Cerebellar cortex (tissue), 1 donor: ENCODE measurements at regions not wholly inside any gene's neighbourhood (a gene's known extent, or its start where the extent isn't known, plus 50 kb on each side); places are given as distances from the start of the nearest gene placed in this dataset.
"Not testable (repeated sequence)": the region's sequence is repeated elsewhere in the genome, so short reads cannot be mapped to it uniquely, and the experiment has no call there.

Experiments
- DNase-seq: peaks from one replicate; pipeline ENCODE4 v3.0.0-alpha.2; 2015; ENCODE audit warnings: low spot score

GRCh38 chr6:168369786-168370185 is 50.2 kb upstream of the DACT2 start:
- no peak for DNase-seq

GRCh38 chr6:168370310-168370991 is 50.9 kb upstream of the DACT2 start:
- peak; percentile 18 for DNase-seq

DNA sequence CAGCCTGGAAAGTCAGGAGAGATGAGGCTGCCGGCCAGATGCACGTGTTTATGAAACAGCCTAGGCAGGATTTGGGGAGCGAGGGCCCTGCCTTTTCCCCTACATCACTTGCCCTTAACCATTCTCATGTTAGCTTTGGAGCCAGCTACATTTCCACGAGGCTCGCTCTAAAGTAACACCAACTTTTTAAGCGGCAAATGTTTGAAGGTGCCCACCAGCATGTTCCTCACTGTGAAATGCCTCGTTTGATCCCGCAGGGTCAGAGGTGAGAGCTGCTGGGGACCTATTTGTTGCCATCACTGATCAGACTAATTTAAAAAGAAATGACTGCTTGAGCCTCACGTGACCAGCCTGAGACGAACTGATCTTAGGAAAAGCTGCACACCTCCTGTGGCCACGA is 51.6 kb upstream of the DACT2 start:
- DNase-seq = no peak

DNA sequence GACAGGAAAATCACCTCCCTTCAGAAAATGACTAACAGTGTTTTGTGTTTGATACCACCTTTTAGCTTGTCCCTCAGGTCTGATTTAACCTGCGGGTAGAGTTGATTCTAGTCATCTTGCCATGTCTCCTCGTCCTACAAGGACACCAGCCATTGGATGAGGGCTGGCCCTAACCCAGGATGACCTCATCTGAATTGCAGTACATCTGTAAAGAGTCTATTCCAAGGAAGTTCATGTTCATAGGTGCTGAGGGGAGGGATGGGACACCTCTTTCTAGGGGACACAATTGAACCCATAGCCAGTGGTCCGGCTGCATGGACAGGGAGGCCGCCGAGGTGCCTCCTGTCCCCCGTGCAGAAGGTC is 52.0 kb upstream of the DACT2 start:
- DNase-seq = no peak

GRCh38 chr6:168371981-168372711 is 52.6 kb upstream of the DACT2 start:
- no peak for DNase-seq

DNA sequence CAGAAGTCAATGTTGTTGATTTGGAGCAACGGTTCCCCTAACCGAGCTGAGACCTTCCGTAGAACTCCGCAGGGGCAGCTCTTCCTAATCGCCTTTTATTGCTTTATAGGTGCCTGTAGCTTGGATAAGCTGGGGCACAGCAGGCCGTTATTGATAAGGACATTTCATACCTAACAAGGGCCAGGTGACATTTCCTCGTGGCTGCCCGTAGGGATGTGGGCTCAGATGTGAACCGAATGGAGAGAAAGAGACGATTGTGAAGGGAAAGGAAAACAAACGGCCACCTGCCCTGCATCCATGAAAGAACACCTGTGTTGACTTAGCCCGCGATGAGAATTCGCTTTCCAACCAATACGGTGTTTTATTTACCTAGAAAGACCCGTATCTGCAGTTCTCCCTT is 53.3 kb upstream of the DACT2 start:
- DNase-seq = no peak

- DNase-seq = no peak
These were observed 53.8 kb upstream of the DACT2 start for GRCh38 chr6:168373389-168373788.

GRCh38 chr6:168374051-168374502 is 54.5 kb upstream of the DACT2 start:
- no peak for DNase-seq

DNA sequence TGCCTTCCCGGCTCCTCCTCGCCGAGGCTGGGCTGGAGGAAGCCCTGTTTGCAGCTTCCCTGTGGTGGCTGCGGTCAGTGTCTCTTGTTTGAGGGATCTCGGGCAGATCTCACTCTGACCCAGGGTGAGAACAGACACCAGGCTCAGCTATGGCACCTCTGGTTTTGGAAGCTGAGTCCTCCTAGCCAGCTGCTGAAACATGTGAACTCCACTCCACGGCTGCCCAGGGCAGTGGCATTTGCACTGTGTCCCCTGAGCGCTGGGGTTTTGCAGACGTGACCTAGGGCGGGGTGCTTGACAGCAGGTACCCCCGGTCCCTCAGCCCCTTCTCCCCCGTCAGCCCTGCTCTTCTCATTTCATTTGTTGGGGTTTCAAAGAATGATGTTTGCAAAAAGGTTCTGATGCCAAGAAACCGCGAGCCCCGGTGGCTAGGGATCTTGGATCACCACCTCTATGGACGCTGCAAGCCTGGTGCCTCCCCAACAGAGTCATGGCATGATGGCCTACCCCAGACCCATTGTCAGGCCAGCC is 55.0 kb upstream of the DACT2 start:
- DNase-seq = no peak

DNA sequence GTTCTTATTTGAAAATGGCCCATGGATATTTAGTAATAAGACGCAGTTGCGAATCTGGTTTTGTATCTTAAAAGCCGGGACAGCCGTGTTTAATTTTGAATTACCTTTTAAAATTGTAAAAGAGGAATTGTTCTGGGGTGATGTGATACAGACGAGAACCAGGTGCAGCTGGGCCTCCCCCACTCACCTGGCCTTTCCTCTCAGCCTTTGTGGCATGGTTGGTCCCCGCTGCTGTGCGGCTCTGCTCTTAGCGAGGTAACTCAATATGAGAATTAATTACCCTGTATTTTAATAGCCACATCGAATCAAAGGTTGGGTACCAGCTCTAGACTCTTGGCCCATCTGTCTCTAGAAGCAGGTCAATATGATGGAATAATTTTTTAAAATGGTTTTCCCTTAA is 56.5 kb upstream of the DACT2 start:
- DNase-seq = no peak

- no peak for DNase-seq
These were observed 57.4 kb upstream of the DACT2 start for GRCh38 chr6:168376811-168377483.

- DNase-seq = no peak
These were observed 57.9 kb upstream of the DACT2 start for GRCh38 chr6:168377484-168377855.

DNA sequence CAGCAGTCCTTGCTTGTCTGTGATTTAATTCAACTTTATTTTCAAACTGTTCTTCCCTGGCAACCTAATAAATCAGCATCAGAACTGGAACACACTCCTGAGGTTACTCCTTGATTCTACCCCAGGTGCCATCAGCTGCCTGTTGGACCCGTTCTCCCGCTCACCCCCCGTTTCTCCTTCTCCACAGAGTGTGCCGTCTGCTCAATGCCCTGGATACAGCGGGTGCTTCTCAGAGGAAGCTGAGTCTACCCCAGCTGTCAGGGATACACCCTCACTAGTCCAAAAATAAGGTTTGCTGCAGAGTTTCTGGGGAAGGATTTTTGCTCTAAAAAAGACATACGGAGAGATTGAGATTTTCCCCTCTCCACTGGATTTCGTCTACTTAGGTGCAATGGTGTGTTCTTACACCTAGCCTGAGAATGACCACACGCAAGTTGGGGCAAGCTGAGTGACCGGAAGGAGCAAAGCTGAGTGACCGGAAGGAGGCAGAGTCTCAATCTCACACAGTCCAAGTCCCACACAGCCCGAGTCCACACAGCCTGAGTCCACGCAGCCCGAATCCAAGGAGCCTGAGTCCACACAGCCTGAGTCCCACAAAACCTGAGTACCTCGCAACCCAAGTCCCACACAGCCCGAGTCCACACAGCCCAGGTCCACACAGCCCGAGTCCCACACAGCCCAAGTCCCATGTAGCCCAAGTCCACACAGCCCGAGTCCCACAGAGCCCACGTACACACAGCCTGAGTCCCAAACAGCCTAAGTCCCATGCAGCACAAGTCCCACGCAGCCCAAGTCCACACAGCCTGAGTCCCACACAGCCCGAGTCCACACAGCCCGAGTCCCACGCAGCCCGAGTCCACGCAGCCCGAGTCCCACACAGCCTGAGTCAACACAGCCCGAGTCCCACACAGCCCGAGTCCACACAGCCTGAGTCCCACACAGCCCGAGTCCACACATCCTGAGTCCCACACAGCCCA is 58.6 kb upstream of the DACT2 start:
- no peak for DNase-seq

DNA sequence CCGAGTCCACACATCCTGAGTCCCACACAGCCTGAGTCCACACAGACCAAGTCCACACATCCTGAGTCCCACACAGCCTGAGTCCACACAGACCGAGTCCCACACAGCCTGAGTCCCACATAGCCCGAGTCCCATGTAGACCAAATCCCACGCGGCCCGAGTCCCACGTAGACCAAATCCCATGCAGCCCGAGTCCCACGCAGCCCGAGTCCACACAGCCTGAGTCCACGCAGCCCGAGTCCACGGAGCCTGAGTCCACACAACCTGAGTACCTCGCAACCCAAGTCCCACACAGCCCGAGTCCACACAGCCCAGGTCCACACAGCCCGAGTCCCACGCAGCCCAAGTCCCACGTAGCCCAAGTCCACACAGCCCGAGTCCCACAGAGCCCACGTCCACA is 60.0 kb upstream of the DACT2 start:
- not testable (repeated sequence) for DNase-seq

DNA sequence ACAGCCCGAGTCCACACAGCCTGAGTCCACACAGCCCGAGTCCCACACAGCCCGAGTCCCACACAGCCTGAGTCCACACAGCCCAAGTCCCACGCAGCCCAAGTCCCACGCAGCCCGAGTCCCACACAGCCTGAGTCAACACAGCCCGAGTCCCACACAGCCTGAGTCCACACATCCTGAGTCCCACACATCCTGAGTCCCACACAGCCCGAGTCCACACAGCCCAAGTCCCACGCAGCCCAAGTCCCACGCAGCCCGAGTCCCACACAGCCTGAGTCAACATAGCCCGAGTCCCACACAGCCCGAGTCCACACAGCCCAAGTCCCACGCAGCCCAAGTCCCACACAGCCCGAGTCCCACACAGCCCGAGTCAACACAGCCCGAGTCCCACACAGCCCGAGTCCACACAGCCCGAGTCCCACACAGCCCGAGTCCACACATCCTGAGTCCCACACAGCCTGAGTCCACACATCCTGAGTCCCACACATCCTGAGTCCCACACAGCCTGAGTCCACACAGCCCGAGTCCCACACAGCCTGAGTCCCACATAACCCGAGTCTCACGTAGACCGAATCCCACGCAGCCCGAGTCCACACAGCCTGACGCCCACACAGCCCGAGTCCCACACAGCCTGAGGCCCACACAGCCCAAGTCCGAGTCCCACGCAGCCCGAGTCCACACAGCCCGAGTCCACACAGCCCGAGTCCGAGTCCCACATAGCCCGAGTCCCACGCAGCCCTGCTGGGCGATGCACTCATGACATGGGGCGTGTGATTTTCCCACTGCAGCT is 60.6 kb upstream of the SMOC2 start:
- DNase-seq = not testable (repeated sequence)

DNA sequence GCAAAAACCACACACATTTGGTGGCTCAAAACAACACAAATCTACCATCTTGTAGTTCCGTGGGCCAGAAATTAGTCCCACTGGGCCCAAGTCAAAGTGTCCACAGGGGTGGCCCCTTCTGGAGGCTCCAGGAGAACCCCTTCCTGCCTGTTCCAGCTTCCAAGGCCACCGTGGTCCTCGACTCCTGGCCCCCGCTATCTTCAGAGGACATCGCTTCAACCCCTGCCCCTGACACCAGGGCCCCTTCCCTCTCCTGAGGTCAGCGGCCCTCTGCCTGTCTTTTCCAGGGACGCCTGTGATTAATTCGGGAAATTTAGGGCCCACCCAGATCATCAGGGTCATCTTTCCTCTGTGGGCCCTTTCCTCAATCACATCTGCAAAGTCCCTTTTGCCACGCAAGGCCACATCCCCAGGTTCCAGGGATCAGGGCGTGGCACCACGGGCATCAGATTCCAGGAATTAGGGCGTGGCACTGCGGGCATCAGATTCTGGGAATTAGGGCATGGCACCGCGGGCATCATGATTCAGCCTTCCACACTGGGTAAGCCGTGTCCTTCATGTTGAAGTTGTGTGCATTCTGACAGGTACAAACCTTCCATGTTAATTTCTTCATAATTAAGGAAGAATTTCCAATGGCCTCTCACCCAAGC is 59.9 kb upstream of the SMOC2 start:
- DNase-seq = no peak

- no peak for DNase-seq
These were observed 59.1 kb upstream of the SMOC2 start for GRCh38 chr6:168381726-168382458.

- DNase-seq = no peak
These were observed 57.7 kb upstream of the SMOC2 start for GRCh38 chr6:168383062-168383854.
